HuH-7 (cell line): ENCODE measurements at regions not wholly inside any gene's neighbourhood (a gene's known extent, or its start where the extent isn't known, plus 50 kb on each side); places are given as distances from the start of the nearest gene placed in this dataset.
"Not testable (repeated sequence)": the region's sequence is repeated elsewhere in the genome, so short reads cannot be mapped to it uniquely, and the experiment has no call there.

ENCODE experiments used
- DNase-seq: peaks from one replicate; pipeline ENCODE4 v3.0.0; 2011; ENCODE audit warnings: low spot score

- DNase-seq, result not testable (repeated sequence)
Observed at GRCh38 chr15:62371683-62372082, 206.6 kb upstream of the C2CD4B start.

DNA sequence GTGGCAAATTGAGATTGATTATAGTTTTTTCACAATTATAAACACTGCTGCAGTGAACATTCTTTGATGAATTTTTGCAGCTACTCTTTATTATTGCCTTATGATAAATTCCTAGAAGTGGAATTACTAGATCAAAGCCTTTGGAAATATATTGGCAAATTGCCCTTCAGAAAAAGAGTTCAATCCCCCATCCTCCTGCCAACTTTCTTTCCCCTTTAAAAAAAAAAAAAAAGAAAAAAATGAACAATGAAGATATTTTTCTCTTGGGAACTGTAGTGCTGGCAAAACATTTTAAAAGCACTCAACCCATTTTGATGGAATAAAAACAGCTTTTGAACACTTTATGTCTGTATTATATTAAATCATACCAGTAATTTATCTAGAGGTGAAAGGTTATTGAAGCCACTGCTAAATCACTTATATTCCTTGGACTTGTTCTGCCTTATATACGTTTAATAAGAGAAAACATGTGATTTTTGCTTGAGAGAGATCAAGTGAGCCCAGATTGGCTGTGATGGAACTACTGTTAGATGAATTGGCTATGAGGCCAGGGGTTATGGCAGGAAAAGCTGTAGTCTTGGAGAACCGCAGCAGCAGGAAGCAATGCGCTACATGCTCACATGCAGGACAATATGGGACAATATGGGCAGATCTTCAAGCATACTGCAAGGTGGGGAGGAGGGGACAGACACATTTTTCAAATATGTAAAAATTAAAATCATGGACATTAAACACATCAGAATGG is 212.8 kb upstream of the C2CD4B start:
- no peak for DNase-seq

DNA sequence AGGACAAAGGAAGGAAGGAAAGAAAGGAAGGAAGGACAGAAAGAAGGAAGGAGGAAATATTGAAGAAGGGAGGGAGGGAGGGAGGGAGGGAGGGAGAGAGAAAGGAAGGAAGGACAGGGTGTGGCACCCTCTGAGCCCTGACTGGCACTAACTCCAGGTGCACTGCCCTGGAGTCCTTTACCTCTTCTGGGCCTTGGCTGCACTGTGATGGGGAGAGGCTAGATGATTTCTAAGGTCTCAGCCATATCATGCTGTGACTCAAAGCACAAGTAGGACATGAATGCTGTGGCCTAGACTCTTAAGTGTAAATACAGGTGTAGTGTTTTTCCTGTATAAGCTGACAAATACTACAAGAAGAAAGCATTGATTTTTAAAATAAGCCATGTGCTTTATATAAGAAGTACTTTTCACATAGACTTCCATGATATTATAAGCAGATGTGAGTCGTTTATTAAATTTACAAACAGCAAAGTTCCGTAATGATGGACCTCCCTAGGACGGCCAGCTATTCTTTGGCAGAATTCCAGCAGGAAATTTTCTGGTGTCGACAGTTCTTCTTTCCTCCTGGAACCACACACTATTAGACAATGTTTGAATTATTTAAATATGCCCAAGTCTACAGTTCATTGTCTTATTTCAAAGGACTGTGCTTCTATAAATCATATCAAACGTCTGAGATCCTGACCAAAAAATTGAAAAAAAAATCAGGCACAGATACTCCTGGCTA is 213.8 kb upstream of the C2CD4B start:
- no peak for DNase-seq

DNA sequence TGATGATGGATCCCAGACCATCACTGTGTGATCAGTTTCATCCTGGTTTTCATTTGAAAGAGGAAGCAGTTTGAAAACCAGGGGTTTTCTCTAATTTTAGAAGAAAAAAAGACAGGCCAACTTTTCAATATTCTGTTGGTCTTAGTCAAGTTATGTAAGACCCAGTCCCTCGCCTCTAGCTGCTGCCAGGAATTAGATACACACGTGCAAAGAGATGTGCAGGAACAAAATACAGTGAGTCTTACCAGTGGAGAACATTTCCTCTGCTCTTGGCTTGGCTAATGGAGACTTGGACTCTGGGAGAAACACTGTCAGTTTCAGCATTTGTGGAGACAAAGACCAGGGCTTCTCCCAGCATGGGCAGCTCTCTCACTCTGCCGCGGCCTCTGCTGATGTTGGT is 214.9 kb upstream of the C2CD4B start:
- no peak for DNase-seq

GRCh38 chr15:62382046-62382445 is 217.0 kb upstream of the C2CD4B start:
- DNase-seq, result no peak

DNA sequence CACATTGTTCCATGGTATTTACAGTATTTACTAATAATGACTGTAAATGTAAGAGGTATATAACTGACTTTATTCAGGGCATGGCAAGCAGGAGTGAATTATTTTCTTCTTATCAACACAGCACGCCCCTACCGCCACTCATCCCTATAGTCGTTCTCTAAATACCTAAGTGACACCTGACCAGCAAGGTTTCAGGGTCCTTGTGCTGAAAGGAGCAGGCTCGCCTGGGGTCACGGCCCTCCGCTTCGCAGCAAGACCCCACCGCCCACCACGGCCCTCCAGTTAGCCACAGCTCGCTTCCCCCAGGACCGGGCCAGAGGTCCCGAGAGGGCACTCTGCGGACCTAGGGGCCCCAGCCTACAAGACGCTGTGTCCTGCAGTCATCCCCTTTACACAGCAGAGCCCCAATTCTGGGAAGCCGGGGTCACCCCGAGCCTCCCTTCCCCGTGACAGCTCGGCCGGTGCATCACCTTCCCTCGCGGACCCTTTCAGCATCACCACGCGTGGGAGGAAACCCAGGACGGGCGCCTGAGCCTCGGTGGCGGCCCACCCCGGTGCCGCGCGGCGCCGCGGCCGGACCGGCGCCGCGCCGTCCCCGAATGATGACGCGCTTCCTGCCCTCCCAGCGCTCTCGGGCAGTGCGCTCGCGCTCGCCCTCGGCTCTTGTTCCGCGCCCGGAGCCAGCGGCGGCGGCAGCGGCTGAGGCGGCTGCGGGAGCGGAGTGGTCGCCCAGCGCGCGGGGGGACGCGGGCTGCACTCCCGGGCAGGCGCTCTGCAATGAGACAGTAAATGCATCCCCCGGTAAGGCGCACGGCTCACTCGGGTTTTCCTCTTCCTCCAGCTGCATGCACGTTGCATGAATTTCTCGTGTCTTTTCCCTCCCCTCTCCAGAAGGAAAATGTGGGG is 225.1 kb upstream of the C2CD4B start, which contains the start of gene TLN2:
Gene TLN2, plus strand, starts transcription at position 666 of the 906 bp plus-strand sequence.
- peak; percentile 75 for DNase-seq

DNA sequence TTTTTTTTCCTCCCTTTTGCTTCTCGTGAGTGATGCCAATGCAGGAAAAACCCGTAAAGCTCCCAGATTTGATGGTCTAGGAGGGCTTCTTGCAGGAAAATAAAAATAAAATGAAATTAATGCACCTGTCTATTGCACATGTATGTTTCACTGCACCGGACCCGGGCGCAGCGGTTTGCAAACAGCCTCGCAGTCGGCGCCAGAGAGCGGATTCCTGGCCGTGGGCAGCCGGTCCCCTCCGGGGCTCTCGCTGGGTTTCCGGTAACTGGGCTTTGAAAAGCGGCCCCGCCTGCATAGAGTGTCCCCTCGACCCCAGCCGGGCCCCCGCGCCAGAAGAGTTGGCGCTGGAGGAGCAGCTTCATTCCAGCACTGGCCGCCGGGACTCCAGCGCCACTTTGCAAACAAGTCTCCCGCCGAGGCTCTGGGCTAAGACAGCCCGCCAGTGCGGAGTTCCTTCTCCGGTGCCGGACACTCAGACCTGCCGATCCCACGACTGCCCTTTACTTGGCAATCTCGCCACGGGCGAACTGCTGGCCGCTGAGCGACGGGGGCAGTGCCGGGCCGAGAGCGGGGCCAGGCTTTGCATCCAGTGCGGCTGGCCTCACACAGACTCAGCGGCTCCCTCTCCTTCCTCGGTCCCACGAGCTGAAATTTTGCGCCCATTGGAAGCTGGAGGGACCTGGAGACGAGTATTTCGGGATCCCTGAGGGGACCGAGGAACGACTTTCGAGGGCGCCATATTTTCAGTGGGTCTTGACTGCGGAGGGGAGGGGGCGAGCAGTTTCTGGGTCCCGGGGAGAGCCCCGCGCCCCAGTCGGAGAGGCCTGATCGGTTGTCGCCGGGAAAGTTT is 225.9 kb upstream of the C2CD4B start:
- DNase-seq, result peak; percentile 36

GRCh38 chr15:62391641-62392262 is 226.7 kb upstream of the C2CD4B start:
- peak; percentile 49 for DNase-seq

DNA sequence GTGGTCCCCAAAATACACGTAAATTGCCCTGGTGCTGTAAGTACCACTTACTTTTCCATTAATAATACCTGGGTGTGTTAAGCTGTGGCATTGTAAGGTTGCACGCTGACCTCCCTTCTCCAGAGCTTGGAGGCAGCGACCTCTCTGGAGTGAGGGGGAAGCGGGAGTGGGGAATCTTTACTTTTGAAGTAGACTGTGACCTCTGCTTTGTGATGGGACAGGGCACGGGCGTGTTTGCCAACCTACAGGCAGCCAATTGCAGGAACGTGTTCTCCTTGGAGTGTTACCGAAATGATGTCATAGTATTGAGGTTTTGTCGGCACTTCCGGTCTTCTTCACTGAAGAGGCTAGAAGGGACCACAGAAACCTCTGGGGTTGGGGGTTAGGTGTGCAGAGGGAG is 227.3 kb upstream of the C2CD4B start:
- peak; percentile 67 for DNase-seq

- DNase-seq, result no peak
Observed at GRCh38 chr15:62393196-62393595, 228.1 kb upstream of the C2CD4B start.

- DNase-seq, result no peak
Observed at GRCh38 chr15:62394079-62394478, 229.0 kb upstream of the C2CD4B start.

DNA sequence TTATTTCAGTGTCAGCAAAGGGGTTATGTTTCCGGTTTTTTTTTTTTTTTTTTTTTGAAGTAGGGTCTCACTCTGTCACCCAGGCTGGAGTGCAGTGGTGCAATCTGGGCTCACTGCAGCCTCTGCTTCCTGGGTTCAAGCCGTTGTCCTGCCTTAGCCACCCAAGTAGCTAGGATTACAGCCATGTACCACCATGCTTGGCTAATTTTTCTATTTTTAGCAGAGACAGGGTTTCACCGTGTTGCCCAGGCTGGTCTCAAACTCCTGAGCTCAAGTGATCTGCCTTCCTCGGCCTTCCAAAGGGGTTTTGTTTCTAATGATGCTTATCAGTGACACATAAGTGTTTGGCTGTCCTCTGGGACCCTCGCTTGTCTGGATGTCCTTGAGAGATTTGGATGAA is 235.7 kb upstream of the C2CD4B start:
- DNase-seq, result no peak

- no peak for DNase-seq
Observed at GRCh38 chr15:62402687-62403086, 237.6 kb upstream of the C2CD4B start.

GRCh38 chr15:62403164-62403809 is 238.2 kb upstream of the C2CD4B start:
- DNase-seq, result no peak

DNA sequence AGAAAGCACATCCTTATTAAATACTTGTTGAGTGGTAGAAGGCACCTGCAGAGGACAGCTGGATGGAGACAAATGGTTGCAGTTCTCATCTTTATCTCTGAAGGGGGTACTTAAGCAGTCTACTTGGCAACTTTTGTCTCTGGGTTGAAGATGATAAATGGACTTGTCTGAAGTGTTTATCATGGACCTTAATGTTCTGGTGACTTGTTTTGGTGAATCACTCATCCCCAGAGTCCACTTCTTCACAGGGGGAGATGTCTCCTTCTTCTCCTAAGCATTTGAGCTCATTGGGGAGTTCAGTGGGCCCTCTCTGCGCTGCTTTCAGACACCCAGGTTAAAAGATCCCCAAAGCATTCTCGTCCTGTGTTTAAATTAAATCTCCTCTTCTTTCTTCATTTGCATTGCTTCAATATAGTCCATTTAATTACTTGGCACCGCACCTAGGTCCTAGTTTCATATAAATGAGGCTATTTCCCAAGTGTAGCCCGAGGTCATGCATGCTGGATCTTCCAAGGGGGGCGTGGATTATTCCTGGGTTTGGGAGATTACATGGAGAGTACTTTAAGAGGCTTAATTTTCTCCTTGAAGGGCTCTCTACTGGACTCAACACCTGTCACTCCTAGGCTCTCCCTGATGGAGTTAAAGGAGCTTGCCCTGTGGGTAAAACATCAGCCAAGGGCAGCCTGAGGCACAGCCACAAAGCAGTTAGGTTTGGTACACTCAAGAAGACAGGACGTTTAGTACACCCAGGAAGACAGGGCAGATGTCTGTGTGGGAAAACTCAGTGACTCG is 239.3 kb upstream of the C2CD4B start:
- no peak for DNase-seq

GRCh38 chr15:62406305-62406891 is 241.3 kb upstream of the C2CD4B start:
- DNase-seq, result no peak

DNA sequence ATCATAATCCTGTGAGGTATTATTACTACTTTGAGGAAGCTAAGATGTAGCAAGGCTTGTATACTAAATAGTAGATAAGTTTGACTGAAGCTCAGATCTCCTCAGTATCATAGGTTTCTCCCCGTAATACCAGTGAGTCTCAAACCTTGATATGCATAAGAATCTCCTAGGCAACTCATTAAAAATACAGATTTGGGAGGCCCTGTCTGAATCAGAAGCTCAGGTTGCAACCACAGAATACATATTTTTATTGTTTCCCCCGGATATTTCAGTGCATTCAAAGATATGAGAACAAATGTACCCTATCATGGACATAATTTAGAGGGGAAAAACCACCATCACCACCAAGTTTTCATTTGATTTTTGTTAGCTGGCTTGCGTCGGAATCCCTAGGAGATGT is 242.1 kb upstream of the C2CD4B start:
- DNase-seq, result no peak

GRCh38 chr15:62407962-62408361 is 242.9 kb upstream of the C2CD4B start:
- no peak for DNase-seq

GRCh38 chr15:62409466-62409865 is 244.4 kb upstream of the C2CD4B start:
- DNase-seq, result no peak
